Uterus (tissue), 2 donors: ENCODE measurements at regions not wholly inside any gene's neighbourhood (a gene's known extent, or its start where the extent isn't known, plus 50 kb on each side); places are given as distances from the start of the nearest gene placed in this dataset.

Experiments used
- CTCF ChIP-seq, 4 experiments: fragments of 200-600 bp in 2 of 4; fragments of 450-650 bp in 2 of 4; sonication (generic) in 2 of 4; IDR thresholded peaks; one replicate each; pipeline ENCODE4 v1.5.1; 2016 to 2019; ENCODE audit warnings: antibody characterized with exemption in 4 of 4, mild to moderate bottlenecking in 2 of 4, moderate library complexity in 1 of 4
- POLR2A ChIP-seq, 2 donors: fragments of 450-650 bp; IDR thresholded peaks; one replicate each; pipeline ENCODE4 v1.6.1; 2016; ENCODE audit warnings: antibody characterized with exemption in 2 of 2, mild to moderate bottlenecking in 1 of 2, moderate library complexity in 1 of 2

GRCh38 chr3:14338898-14339458 lies 63.4 kb upstream of the SLC6A6 start:
- TF ChIP-seq CTCF (IDR thresholded peaks at IDR 0.05) (no peak), POLR2A (IDR thresholded peaks at IDR 0.05) (no peak)
